Activated CD4-positive, alpha-beta T cell treated with anti-CD3 and anti-CD28 coated beads, Interleukin-2, amount 50 U/mL, for 4 hours (primary cell): ENCODE measurements at regions not wholly inside any gene's neighbourhood (a gene's known extent, or its start where the extent isn't known, plus 50 kb on each side); places are given as distances from the start of the nearest gene placed in this dataset.

Experiments
- DNase-seq, 2 experiments: peaks; one replicate each; pipeline ENCODE4 v3.0.0-alpha.2; 2020

- DNase-seq = peak in 1 of 2 experiments; percentile 6
Measured at GRCh38 chr1:30191154-30191702, 532.2 kb downstream of the MATN1 start.

- no peak for DNase-seq
Measured at GRCh38 chr1:30190511-30191153, 532.8 kb downstream of the MATN1 start.

- no peak for DNase-seq
Measured at GRCh38 chr1:30189818-30190500, 533.4 kb downstream of the MATN1 start.

- DNase-seq = no peak
Measured at GRCh38 chr1:30188999-30189398, 534.4 kb downstream of the MATN1 start.

GRCh38 chr1:30188329-30188728 is 535.1 kb downstream of the MATN1 start:
- DNase-seq = no peak

- no peak for DNase-seq
Measured at GRCh38 chr1:30187413-30188023, 535.9 kb downstream of the MATN1 start.

- DNase-seq = no peak
Measured at GRCh38 chr1:30186586-30186985, 536.8 kb downstream of the MATN1 start.

GRCh38 chr1:30185809-30186208 is 537.6 kb downstream of the MATN1 start:
- no peak for DNase-seq

- no peak for DNase-seq
Measured at GRCh38 chr1:30185313-30185712, 538.1 kb downstream of the MATN1 start.

GRCh38 chr1:30184393-30185141 is 538.8 kb downstream of the MATN1 start:
- no peak for DNase-seq

- no peak for DNase-seq
Measured at GRCh38 chr1:30183895-30184294, 539.5 kb downstream of the MATN1 start.

- no peak for DNase-seq
Measured at GRCh38 chr1:30183006-30183405, 540.4 kb downstream of the MATN1 start.

GRCh38 chr1:30179942-30180543 is 543.3 kb downstream of the MATN1 start:
- DNase-seq = no peak

GRCh38 chr1:30176477-30176876 is 546.9 kb downstream of the MATN1 start:
- no peak for DNase-seq

GRCh38 chr1:30174499-30174898 is 548.9 kb downstream of the MATN1 start:
- DNase-seq = no peak

GRCh38 chr1:30173560-30173959 is 549.8 kb downstream of the MATN1 start:
- no peak for DNase-seq

- DNase-seq = no peak
Measured at GRCh38 chr1:30172757-30173156, 550.6 kb downstream of the MATN1 start.

GRCh38 chr1:30172299-30172694 is 551.1 kb downstream of the MATN1 start:
- DNase-seq = no peak

GRCh38 chr1:30171537-30172298 is 551.7 kb downstream of the MATN1 start:
- no peak for DNase-seq

GRCh38 chr1:30169269-30169668 is 554.1 kb downstream of the MATN1 start:
- no peak for DNase-seq

- no peak for DNase-seq
Measured at GRCh38 chr1:30166174-30166573, 557.2 kb downstream of the MATN1 start.

- no peak for DNase-seq
Measured at GRCh38 chr1:30165116-30165515, 558.3 kb downstream of the MATN1 start.
